HFFc6 (cell line): ENCODE measurements at regions not wholly inside any gene's neighbourhood (a gene's known extent, or its start where the extent isn't known, plus 50 kb on each side); places are given as distances from the start of the nearest gene placed in this dataset.

Experiments
- DNase-seq: peaks from one replicate; pipeline ENCODE4 v3.0.0-alpha.2; 2018
- H3K27ac Mint-ChIP-seq: 2 replicates; pipeline ENCODE4 v1.8.0; 2020; ENCODE audit warnings: mild to moderate bottlenecking, mixed read lengths
- H3K27me3 Mint-ChIP-seq: 2 replicates; pipeline ENCODE4 v1.8.0; 2021; ENCODE audit warnings: mild to moderate bottlenecking, moderate library complexity, mixed read lengths; ENCODE audit not compliant: insufficient read depth
- H3K36me3 Mint-ChIP-seq: 2 replicates; pipeline ENCODE4 v1.8.0; 2021; ENCODE audit warnings: low read depth, mixed read lengths
- H3K4me1 Mint-ChIP-seq: 2 replicates; pipeline ENCODE4 v1.8.0; 2020; ENCODE audit warnings: low read depth, mixed read lengths
- H3K4me3 Mint-ChIP-seq: 2 replicates; pipeline ENCODE4 v1.8.0; 2020; ENCODE audit warnings: mild to moderate bottlenecking, moderate library complexity, mixed read lengths
- H3K9me3 Mint-ChIP-seq: 2 replicates; pipeline ENCODE4 v1.8.0; 2020; ENCODE audit warnings: mild to moderate bottlenecking, mixed read lengths
- TF ChIP-seq, protein P1 (sequence below): fragments of 200-600 bp; sonication (generic); IDR thresholded peaks from 2 replicates; pipeline ENCODE4 v1.5.0; 2021; ENCODE audit warnings: antibody characterized with exemption, mild to moderate bottlenecking

DNA sequence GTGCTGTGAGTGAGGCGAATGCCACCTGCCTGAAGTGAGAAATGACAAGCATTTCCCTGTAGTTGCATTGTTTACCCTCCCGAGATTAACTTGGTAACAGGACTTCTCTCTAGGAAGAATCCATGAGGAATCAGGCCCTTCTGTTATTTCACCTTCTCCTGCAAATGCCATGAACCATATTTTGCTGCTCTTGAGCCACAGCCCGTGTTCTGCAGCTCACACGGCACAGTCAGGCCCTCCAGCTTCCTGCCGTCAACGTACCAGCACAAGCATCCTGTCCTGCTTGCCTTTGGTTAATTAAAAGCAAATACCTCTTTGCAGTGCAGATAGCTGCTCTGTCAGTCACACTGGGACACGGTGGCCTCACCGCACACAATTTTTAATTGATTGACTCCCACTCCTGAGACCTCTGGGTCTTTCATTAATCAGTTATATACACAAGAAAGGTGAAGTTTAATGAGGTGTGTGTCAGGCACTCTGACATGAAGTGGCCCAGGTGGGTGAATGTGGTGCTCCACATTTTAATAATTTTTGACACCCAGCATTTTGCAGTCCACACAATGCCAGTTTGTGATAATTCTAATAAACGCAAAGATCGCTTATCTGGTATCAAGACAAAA lies 95.3 kb upstream of the ASB18 start:
- Mint-ChIP-seq H3K4me1 (no peaks in the 10 kb centered on the region), H3K36me3 (no peaks in the 10 kb centered on the region), H3K9me3 (no peaks in the 10 kb centered on the region), H3K27ac (no peak overlapping the region), H3K4me3 (no peak overlapping the region), H3K27me3 (peaks cover 7% of the 10 kb centered on the region)
- no peak for DNase-seq
- TF ChIP-seq, protein P1, sequence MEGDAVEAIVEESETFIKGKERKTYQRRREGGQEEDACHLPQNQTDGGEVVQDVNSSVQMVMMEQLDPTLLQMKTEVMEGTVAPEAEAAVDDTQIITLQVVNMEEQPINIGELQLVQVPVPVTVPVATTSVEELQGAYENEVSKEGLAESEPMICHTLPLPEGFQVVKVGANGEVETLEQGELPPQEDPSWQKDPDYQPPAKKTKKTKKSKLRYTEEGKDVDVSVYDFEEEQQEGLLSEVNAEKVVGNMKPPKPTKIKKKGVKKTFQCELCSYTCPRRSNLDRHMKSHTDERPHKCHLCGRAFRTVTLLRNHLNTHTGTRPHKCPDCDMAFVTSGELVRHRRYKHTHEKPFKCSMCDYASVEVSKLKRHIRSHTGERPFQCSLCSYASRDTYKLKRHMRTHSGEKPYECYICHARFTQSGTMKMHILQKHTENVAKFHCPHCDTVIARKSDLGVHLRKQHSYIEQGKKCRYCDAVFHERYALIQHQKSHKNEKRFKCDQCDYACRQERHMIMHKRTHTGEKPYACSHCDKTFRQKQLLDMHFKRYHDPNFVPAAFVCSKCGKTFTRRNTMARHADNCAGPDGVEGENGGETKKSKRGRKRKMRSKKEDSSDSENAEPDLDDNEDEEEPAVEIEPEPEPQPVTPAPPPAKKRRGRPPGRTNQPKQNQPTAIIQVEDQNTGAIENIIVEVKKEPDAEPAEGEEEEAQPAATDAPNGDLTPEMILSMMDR: no peak

DNA sequence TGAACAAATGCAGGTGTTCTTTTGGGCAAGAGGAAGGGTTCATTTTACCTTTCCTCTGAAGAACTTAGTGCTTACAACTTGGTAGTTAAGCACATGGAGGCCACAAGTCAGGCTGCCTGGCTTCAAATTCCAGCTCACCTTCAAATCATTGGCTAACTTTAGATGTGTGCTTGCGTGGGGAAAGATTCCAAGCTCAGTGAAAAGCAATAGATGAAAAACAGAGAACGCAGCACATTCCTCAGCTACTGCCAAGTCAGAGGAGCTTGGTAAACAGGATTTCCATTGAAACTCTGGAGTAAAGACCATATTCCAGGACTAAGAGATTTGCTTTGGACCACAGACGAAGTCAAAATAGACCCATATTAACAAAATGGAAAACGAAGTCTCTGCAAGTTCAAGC lies 96.3 kb upstream of the ASB18 start:
- Mint-ChIP-seq H3K9me3 (no peaks in the 10 kb centered on the region), H3K4me1 (no peaks in the 10 kb centered on the region), H3K4me3 (no peak overlapping the region), H3K27me3 (peaks cover 9% of the 10 kb centered on the region), H3K27ac (no peak overlapping the region), H3K36me3 (no peaks in the 10 kb centered on the region)
- DNase-seq: no peak
- TF ChIP-seq, protein P1: no peak

- no peak overlapping the region for H3K27ac Mint-ChIP-seq
Observed at GRCh38 chr2:236363711-236364277, 99.6 kb upstream of the ASB18 start.

DNA sequence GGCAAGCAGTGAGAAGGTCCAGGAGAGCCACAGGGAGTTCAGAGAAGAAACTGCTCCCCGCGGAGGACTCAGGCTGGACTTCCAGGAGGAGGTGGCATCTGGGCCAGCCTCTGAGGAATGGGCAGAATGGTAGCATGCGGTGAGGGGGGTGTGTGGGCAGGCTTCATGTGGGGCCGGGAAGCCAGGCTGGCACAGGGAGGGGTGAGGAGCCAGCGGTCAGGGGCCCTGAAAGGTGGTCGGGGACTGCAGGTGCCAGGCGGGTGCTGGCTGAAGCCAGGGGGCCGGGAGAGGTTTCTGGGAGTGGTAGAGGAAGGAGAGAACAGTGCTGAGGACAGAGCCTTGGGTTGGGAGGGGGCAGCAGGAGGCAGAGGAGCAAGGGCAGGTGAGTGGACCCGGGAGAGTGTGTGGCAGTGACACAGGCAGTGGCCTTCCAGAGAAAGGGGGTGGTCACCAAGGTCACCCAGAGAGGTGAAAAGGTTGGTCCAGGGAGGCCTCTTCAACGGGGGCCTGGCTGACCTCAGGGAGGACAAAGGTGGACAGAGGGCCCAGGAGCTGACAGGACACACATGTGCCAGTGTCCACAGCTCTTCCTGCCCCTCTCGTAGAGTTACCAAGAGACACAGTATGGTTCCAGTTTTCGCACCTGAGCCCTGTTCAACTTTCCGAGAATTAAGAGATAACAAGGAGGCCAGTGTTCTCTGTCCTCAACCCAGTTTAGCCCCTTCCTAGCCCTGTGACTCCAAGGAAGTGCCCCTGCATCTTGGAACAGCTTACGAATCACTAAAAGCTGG lies 101.2 kb upstream of the ASB18 start:
- no peak for DNase-seq
- H3K27ac Mint-ChIP-seq: no peak overlapping the region
- H3K36me3 Mint-ChIP-seq: no peaks in the 10 kb centered on the region
- no peak overlapping the region for H3K4me3 Mint-ChIP-seq
- TF ChIP-seq, protein P1: no peak
- no peaks in the 10 kb centered on the region; the same call in 1 of the 2 replicates for H3K9me3 Mint-ChIP-seq
- H3K4me1 Mint-ChIP-seq: no peaks in the 10 kb centered on the region
- H3K27me3 Mint-ChIP-seq: peaks cover 9% of the 10 kb centered on the region

More at GRCh38 chr2:236363711-236364277, 99.6 kb upstream of the ASB18 start:
- Mint-ChIP-seq H3K9me3 (no peaks in the 10 kb centered on the region), H3K27me3 (peaks cover 12% of the 10 kb centered on the region), H3K4me1 (no peaks in the 10 kb centered on the region), H3K36me3 (no peaks in the 10 kb centered on the region), H3K4me3 (no peak overlapping the region)
- no peak for DNase-seq
- TF ChIP-seq, protein P1: no peak

GRCh38 chr2:236366049-236366387 lies 101.8 kb upstream of the ASB18 start:
- TF ChIP-seq, protein P1: no peak
- no peaks in the 10 kb centered on the region for H3K4me1 Mint-ChIP-seq
- peaks cover 9% of the 10 kb centered on the region for H3K27me3 Mint-ChIP-seq
- H3K27ac Mint-ChIP-seq: no peak overlapping the region
- H3K9me3 Mint-ChIP-seq: no peaks in the 10 kb centered on the region; the same call in 1 of the 2 replicates
- H3K4me3 Mint-ChIP-seq: no peak overlapping the region
- no peaks in the 10 kb centered on the region for H3K36me3 Mint-ChIP-seq
- DNase-seq: no peak
